SK-N-SH treated with all-trans-retinoic acid at 6 μM for 48 hours (cell line): ENCODE measurements at regions not wholly inside any gene's neighbourhood (a gene's known extent, or its start where the extent isn't known, plus 50 kb on each side); places are given as distances from the start of the nearest gene placed in this dataset.

Experiments
- ATAC-seq: fragments of 200-7000 bp; cut with Tn5 transposase; 3 replicates; pipeline ENCODE4 v1.9.1; 2020; ENCODE audit warnings: mild to moderate bottlenecking, moderate library complexity
- ARNTL ChIP-seq: fragments of 450-650 bp; formaldehyde crosslinking; IDR thresholded peaks from 2 replicates; pipeline ENCODE4 v1.5.0; 2020; ENCODE audit warnings: low read depth, mild to moderate bottlenecking, moderate library complexity, borderline replicate concordance
- BACH2 ChIP-seq: fragments of 250-450 bp; sonication (Bioruptor Pico); IDR thresholded peaks from 2 replicates; pipeline ENCODE4 v1.9.0; 2021; ENCODE audit warnings: mild to moderate bottlenecking, borderline replicate concordance
- CSDC2 ChIP-seq: fragments of 250-450 bp; sonication (Bioruptor Pico); IDR thresholded peaks from 2 replicates; pipeline ENCODE4 v1.5.0; 2020; ENCODE audit warnings: mild to moderate bottlenecking, moderate library complexity
- ESRRG ChIP-seq: fragments of 250-450 bp; sonication (Bioruptor Pico); IDR thresholded peaks from 2 replicates; pipeline ENCODE4 v1.6.1; 2021; ENCODE audit warnings: mild to moderate bottlenecking
- GLIS3 ChIP-seq: fragments of 250-450 bp; sonication (Bioruptor Pico); IDR thresholded peaks from 2 replicates; pipeline ENCODE4 v1.5.0; 2020; ENCODE audit warnings: mild to moderate bottlenecking, moderate library complexity
- ISL1 ChIP-seq: fragments of 250-450 bp; sonication (Bioruptor Pico); IDR thresholded peaks from 2 replicates; pipeline ENCODE4 v2.1.2; 2022; ENCODE audit warnings: mild to moderate bottlenecking, moderate library complexity
- OSR1 ChIP-seq: fragments of 250-450 bp; sonication (Bioruptor Pico); IDR thresholded peaks from 2 replicates; pipeline ENCODE4 v1.8.0; 2022; ENCODE audit warnings: moderate library complexity, mild to moderate bottlenecking, inconsistent platforms
- PPARA ChIP-seq: fragments of 250-450 bp; sonication (Bioruptor Pico); IDR thresholded peaks from 2 replicates; pipeline ENCODE4 v1.5.0; 2020; ENCODE audit warnings: mild to moderate bottlenecking, borderline replicate concordance
- RARB ChIP-seq: fragments of 250-450 bp; sonication (Bioruptor Pico); IDR thresholded peaks from 2 replicates; pipeline ENCODE4 v1.8.0; 2021; ENCODE audit warnings: mild to moderate bottlenecking, moderate library complexity
- TCF4 ChIP-seq: fragments of 250-450 bp; sonication (Bioruptor Pico); IDR thresholded peaks from 2 replicates; pipeline ENCODE4 v1.8.0; 2021; ENCODE audit warnings: mild to moderate bottlenecking, moderate library complexity, borderline replicate concordance
- TOX ChIP-seq: fragments of 250-450 bp; sonication (Bioruptor Pico); IDR thresholded peaks from 2 replicates; pipeline ENCODE4 v1.8.0; 2021; ENCODE audit warnings: mild to moderate bottlenecking, moderate library complexity, borderline replicate concordance
- ZC3H10 ChIP-seq: fragments of 250-450 bp; sonication (Bioruptor Pico); IDR thresholded peaks from 2 replicates; pipeline ENCODE4 v1.5.1; 2021; ENCODE audit warnings: mild to moderate bottlenecking, moderate library complexity
- ZFP3 ChIP-seq: fragments of 250-450 bp; sonication (Bioruptor Pico); IDR thresholded peaks from 2 replicates; pipeline ENCODE4 v1.5.0; 2020; ENCODE audit warnings: mild to moderate bottlenecking, moderate library complexity
- ZFP30 ChIP-seq: fragments of 450-650 bp; formaldehyde crosslinking; IDR thresholded peaks from 2 replicates; pipeline ENCODE4 v1.5.0; 2022; ENCODE audit warnings: mild to moderate bottlenecking, moderate library complexity
- ZNF565 ChIP-seq: fragments of 450-650 bp; formaldehyde crosslinking; conservative IDR thresholded peaks from 2 replicates; pipeline ENCODE4 v1.5.0; 2020; ENCODE audit warnings: low read depth, mild to moderate bottlenecking, moderate library complexity
- ZNF70 ChIP-seq: fragments of 450-650 bp; formaldehyde crosslinking; IDR thresholded peaks from 2 replicates; pipeline ENCODE4 v1.5.0; 2020; ENCODE audit warnings: mild to moderate bottlenecking, moderate library complexity
- ZNF8 ChIP-seq: fragments of 450-650 bp; formaldehyde crosslinking; IDR thresholded peaks from 2 replicates; pipeline ENCODE4 v1.5.0; 2020; ENCODE audit warnings: mild to moderate bottlenecking, moderate library complexity
- TF ChIP-seq, protein P1 (sequence below): fragments of 250-450 bp; sonication (Bioruptor Pico); IDR thresholded peaks from 2 replicates; pipeline ENCODE4 v1.8.0; 2020; ENCODE audit warnings: mild to moderate bottlenecking, moderate library complexity, borderline replicate concordance
- TF ChIP-seq, protein P2 (sequence below): fragments of 250-450 bp; sonication (Bioruptor Pico); IDR thresholded peaks from 2 replicates; pipeline ENCODE4 v1.5.1; 2020; ENCODE audit warnings: low read depth, mild to moderate bottlenecking, moderate library complexity
- TF ChIP-seq, protein P3 (sequence below): fragments of 250-450 bp; sonication (Bioruptor Pico); IDR thresholded peaks from 2 replicates; pipeline ENCODE4 v1.5.0; 2020; ENCODE audit warnings: mild to moderate bottlenecking, moderate library complexity
- TF ChIP-seq, protein P4 (sequence below): fragments of 250-450 bp; sonication (Bioruptor Pico); IDR thresholded peaks from 2 replicates; pipeline ENCODE4 v1.8.0; 2021; ENCODE audit warnings: low read depth, mild to moderate bottlenecking, moderate library complexity, borderline replicate concordance
- TF ChIP-seq, protein P5 (sequence below): fragments of 250-450 bp; sonication (Bioruptor Pico); IDR thresholded peaks from 2 replicates; pipeline ENCODE4 v1.5.1; 2021; ENCODE audit warnings: mild to moderate bottlenecking, moderate library complexity

DNA sequence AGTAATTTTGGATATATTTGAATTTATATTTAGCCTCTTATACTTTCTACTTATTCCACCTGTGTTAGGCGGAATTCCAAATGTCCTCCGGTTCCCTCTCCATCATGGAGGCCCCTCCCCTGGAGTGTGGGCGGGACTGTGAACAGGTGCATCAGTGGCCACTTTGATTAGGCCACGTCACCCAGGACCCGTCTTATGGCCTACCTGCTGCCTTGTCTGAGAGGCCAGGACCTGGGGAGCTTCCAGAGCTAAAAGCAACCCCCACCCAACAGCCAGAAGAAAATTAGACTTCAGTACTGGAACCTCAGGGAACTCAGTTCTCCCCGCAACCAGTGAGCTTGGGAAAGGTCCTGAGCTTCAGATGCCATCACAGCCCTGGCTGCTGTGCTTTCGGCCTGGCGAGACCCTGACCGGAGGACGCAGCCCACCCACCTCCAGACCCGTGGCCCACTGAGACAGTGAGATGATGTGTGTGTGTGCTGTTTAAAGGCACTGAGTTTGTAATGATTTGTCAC is 200.2 kb upstream of the SOX1 start:
- TF ChIP-seq ZNF565 (CRISPR knock-in tag) = no peak
- TF ChIP-seq BACH2 = no peak
- no peak for TF ChIP-seq TOX (CRISPR knock-in tag)
- no peak for TF ChIP-seq ZFP3 (CRISPR knock-in tag)
- no peak for TF ChIP-seq ARNTL (CRISPR knock-in tag)
- TF ChIP-seq ZNF8 = no peak
- TF ChIP-seq RARB (CRISPR knock-in tag) = no peak
- TF ChIP-seq, protein P1, sequence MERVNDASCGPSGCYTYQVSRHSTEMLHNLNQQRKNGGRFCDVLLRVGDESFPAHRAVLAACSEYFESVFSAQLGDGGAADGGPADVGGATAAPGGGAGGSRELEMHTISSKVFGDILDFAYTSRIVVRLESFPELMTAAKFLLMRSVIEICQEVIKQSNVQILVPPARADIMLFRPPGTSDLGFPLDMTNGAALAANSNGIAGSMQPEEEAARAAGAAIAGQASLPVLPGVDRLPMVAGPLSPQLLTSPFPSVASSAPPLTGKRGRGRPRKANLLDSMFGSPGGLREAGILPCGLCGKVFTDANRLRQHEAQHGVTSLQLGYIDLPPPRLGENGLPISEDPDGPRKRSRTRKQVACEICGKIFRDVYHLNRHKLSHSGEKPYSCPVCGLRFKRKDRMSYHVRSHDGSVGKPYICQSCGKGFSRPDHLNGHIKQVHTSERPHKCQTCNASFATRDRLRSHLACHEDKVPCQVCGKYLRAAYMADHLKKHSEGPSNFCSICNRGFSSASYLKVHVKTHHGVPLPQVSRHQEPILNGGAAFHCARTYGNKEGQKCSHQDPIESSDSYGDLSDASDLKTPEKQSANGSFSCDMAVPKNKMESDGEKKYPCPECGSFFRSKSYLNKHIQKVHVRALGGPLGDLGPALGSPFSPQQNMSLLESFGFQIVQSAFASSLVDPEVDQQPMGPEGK (CRISPR knock-in tag) = no peak
- TF ChIP-seq GLIS3 (CRISPR knock-in tag) = no peak
- TF ChIP-seq ZNF70 (CRISPR knock-in tag) = no peak
- TF ChIP-seq, protein P2, sequence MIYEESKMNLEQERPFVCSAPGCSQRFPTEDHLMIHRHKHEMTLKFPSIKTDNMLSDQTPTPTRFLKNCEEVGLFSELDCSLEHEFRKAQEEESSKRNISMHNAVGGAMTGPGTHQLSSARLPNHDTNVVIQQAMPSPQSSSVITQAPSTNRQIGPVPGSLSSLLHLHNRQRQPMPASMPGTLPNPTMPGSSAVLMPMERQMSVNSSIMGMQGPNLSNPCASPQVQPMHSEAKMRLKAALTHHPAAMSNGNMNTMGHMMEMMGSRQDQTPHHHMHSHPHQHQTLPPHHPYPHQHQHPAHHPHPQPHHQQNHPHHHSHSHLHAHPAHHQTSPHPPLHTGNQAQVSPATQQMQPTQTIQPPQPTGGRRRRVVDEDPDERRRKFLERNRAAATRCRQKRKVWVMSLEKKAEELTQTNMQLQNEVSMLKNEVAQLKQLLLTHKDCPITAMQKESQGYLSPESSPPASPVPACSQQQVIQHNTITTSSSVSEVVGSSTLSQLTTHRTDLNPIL = no peak
- TF ChIP-seq, protein P3, sequence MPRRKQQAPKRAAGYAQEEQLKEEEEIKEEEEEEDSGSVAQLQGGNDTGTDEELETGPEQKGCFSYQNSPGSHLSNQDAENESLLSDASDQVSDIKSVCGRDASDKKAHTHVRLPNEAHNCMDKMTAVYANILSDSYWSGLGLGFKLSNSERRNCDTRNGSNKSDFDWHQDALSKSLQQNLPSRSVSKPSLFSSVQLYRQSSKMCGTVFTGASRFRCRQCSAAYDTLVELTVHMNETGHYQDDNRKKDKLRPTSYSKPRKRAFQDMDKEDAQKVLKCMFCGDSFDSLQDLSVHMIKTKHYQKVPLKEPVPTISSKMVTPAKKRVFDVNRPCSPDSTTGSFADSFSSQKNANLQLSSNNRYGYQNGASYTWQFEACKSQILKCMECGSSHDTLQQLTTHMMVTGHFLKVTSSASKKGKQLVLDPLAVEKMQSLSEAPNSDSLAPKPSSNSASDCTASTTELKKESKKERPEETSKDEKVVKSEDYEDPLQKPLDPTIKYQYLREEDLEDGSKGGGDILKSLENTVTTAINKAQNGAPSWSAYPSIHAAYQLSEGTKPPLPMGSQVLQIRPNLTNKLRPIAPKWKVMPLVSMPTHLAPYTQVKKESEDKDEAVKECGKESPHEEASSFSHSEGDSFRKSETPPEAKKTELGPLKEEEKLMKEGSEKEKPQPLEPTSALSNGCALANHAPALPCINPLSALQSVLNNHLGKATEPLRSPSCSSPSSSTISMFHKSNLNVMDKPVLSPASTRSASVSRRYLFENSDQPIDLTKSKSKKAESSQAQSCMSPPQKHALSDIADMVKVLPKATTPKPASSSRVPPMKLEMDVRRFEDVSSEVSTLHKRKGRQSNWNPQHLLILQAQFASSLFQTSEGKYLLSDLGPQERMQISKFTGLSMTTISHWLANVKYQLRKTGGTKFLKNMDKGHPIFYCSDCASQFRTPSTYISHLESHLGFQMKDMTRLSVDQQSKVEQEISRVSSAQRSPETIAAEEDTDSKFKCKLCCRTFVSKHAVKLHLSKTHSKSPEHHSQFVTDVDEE (CRISPR knock-in tag) = no peak
- no peak for TF ChIP-seq PPARA (CRISPR knock-in tag)
- TF ChIP-seq, protein P4, sequence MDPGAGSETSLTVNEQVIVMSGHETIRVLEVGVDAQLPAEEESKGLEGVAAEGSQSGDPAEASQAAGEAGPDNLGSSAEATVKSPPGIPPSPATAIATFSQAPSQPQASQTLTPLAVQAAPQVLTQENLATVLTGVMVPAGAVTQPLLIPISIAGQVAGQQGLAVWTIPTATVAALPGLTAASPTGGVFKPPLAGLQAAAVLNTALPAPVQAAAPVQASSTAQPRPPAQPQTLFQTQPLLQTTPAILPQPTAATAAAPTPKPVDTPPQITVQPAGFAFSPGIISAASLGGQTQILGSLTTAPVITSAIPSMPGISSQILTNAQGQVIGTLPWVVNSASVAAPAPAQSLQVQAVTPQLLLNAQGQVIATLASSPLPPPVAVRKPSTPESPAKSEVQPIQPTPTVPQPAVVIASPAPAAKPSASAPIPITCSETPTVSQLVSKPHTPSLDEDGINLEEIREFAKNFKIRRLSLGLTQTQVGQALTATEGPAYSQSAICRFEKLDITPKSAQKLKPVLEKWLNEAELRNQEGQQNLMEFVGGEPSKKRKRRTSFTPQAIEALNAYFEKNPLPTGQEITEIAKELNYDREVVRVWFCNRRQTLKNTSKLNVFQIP (CRISPR knock-in tag) = no peak
- no peak for TF ChIP-seq CSDC2
- TF ChIP-seq ESRRG (CRISPR knock-in tag) = no peak
- no peak for TF ChIP-seq ZC3H10 (CRISPR knock-in tag)
- no peak for TF ChIP-seq ZFP30 (CRISPR knock-in tag)
- no peak for ATAC-seq

DNA sequence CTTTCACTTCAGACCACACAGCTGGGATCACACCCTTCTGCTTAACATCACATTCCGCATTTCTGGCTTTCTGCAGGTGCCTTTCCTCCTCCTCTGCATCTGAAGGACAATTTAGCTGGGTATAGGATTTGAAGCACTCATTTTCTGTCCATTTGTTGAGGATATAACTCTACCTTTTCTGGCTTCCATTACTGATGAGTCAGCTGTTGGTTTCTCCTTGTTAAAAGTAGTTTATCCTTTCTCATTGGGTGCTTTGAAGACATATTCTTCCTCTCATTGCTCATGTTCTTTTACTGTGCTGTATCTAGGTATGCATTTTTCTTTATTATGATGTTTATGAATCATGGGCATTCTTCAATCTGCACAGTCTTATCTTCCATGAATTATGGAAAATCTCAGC is 199.3 kb upstream of the SOX1 start:
- TF ChIP-seq PPARA (CRISPR knock-in tag) = no peak
- TF ChIP-seq TOX (CRISPR knock-in tag) = no peak
- TF ChIP-seq ZNF8 = no peak
- no peak for TF ChIP-seq ESRRG (CRISPR knock-in tag)
- TF ChIP-seq, protein P2 = no peak
- TF ChIP-seq GLIS3 (CRISPR knock-in tag) = no peak
- no peak for TF ChIP-seq OSR1 (CRISPR knock-in tag)
- no peak for TF ChIP-seq ZNF70 (CRISPR knock-in tag)
- TF ChIP-seq, protein P1 (CRISPR knock-in tag) = no peak
- TF ChIP-seq BACH2 = no peak
- no peak for TF ChIP-seq ISL1
- no peak for TF ChIP-seq ZNF565 (CRISPR knock-in tag)
- no peak for TF ChIP-seq RARB (CRISPR knock-in tag)
- no peak for TF ChIP-seq ZC3H10 (CRISPR knock-in tag)
- TF ChIP-seq ZFP30 (CRISPR knock-in tag) = no peak
- no peak for TF ChIP-seq ZFP3 (CRISPR knock-in tag)
- TF ChIP-seq, protein P5, sequence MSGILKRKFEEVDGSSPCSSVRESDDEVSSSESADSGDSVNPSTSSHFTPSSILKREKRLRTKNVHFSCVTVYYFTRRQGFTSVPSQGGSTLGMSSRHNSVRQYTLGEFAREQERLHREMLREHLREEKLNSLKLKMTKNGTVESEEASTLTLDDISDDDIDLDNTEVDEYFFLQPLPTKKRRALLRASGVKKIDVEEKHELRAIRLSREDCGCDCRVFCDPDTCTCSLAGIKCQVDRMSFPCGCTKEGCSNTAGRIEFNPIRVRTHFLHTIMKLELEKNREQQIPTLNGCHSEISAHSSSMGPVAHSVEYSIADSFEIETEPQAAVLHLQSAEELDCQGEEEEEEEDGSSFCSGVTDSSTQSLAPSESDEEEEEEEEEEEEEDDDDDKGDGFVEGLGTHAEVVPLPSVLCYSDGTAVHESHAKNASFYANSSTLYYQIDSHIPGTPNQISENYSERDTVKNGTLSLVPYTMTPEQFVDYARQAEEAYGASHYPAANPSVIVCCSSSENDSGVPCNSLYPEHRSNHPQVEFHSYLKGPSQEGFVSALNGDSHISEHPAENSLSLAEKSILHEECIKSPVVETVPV = no peak
- no peak for TF ChIP-seq TCF4 (CRISPR knock-in tag)
- TF ChIP-seq ARNTL (CRISPR knock-in tag) = no peak
- TF ChIP-seq, protein P4 (CRISPR knock-in tag) = no peak
- ATAC-seq = no peak
